Left cardiac atrium (tissue), 4 donors: ENCODE measurements at regions not wholly inside any gene's neighbourhood (a gene's known extent, or its start where the extent isn't known, plus 50 kb on each side); places are given as distances from the start of the nearest gene placed in this dataset.

Experiments
- ATAC-seq, 2 donors: fragments of 200-7000 bp; cut with Tn5 transposase; one replicate each; pipeline ENCODE4 v1.9.1; 2020; ENCODE audit warnings: mild to moderate bottlenecking in 2 of 2, moderate library complexity in 2 of 2
- DNase-seq: peaks from one replicate; pipeline ENCODE4 v3.0.0-alpha.2; 2020
- intact Hi-C, 2 donors: fragments of 100-400 bp; cut with DNase I; formaldehyde crosslinking; loops; one replicate each; pipeline versions ENCODE4 v1.14.1 to v1.15.1; 2022 to 2023
- donor health status: DM: no; HTN: yes; CAD: no.
- donor health status: DM: no; HTN: yes; CAD: no; lungs with severe emphysema.
- donor health status: DM: yes; HTN: yes; CAD: no.
- donor health status: Dilated cardiomyopathy.

GRCh38 chr11:115722711-115723110 is 218.5 kb upstream of the CADM1 start:
- intact Hi-C loops = no loop called here
- ATAC-seq (no peak), DNase-seq (no peak)

GRCh38 chr11:115721296-115721995 is 217.2 kb upstream of the CADM1 start:
- DNase-seq (no peak), ATAC-seq (no peak)
- intact Hi-C loops = no loop called here

GRCh38 chr11:115720602-115721245 is 216.5 kb upstream of the CADM1 start:
- ATAC-seq = no peak
- no peak for DNase-seq

GRCh38 chr11:115718945-115719344 is 214.7 kb upstream of the CADM1 start:
- ATAC-seq (no peak), DNase-seq (no peak)
- intact Hi-C loops = no loop called here

More at GRCh38 chr11:115720602-115721245, 216.5 kb upstream of the CADM1 start:
- intact Hi-C loops = no loop called here

GRCh38 chr11:115718106-115718505 is 213.9 kb upstream of the CADM1 start:
- ATAC-seq (no peak), DNase-seq (no peak)
- intact Hi-C loops = no loop called here

- ATAC-seq = peak; percentile 67 to 82
- intact Hi-C loops = no loop called here
Observed at GRCh38 chr11:115716601-115717529, 212.7 kb upstream of the CADM1 start.

GRCh38 chr11:115716080-115716479 is 211.9 kb upstream of the CADM1 start:
- DNase-seq (no peak), ATAC-seq (no peak)
- intact Hi-C loops = no loop called here

More at GRCh38 chr11:115716601-115717529, 212.7 kb upstream of the CADM1 start:
- peak; percentile 48 for DNase-seq

- intact Hi-C loops = no loop called here
- no peak for DNase-seq
- ATAC-seq = no peak
Observed at GRCh38 chr11:115715251-115715770, 211.1 kb upstream of the CADM1 start.

- intact Hi-C loops = no loop called here
- DNase-seq (no peak), ATAC-seq (no peak)
Observed at GRCh38 chr11:115712296-115712695, 208.1 kb upstream of the CADM1 start.

GRCh38 chr11:115710980-115711379 is 206.8 kb upstream of the CADM1 start:
- ATAC-seq (no peak), DNase-seq (no peak)
- intact Hi-C loops = no loop called here

- DNase-seq (no peak), ATAC-seq (no peak)
- intact Hi-C loops = no loop called here
Observed at GRCh38 chr11:115710426-115710825, 206.2 kb upstream of the CADM1 start.

- DNase-seq (no peak), ATAC-seq (peak in 1 of 2 donors; percentile 48)
- intact Hi-C loops = no loop called here
Observed at GRCh38 chr11:115709297-115709696, 205.1 kb upstream of the CADM1 start.

- ATAC-seq = peak in 1 of 2 donors; percentile 66
- no peak for DNase-seq
- intact Hi-C loops = no loop called here
Observed at GRCh38 chr11:115707180-115707905, 203.1 kb upstream of the CADM1 start.

GRCh38 chr11:115706626-115707135 is 202.5 kb upstream of the CADM1 start:
- DNase-seq (no peak), ATAC-seq (peak in 1 of 2 donors; percentile 63)
- intact Hi-C loops = no loop called here

- no peak for ATAC-seq
- intact Hi-C loops = no loop called here
- no peak for DNase-seq
Observed at GRCh38 chr11:115705200-115705599, 201.0 kb upstream of the CADM1 start.

- DNase-seq = no peak
Observed at GRCh38 chr11:115700981-115701875, 197.0 kb upstream of the CADM1 start.

GRCh38 chr11:115700496-115700895 is 196.3 kb upstream of the CADM1 start:
- DNase-seq = no peak
- intact Hi-C loops = no loop called here
- ATAC-seq = no peak

More at GRCh38 chr11:115700981-115701875, 197.0 kb upstream of the CADM1 start:
- ATAC-seq = no peak
- intact Hi-C loops = no loop called here

- DNase-seq = no peak
- ATAC-seq = peak; percentile 84 to 88
- intact Hi-C loops = no loop called here
Observed at GRCh38 chr11:115699733-115700132, 195.5 kb upstream of the CADM1 start.
